COLO829 (cell line): ENCODE measurements at regions not wholly inside any gene's neighbourhood (a gene's known extent, or its start where the extent isn't known, plus 50 kb on each side); places are given as distances from the start of the nearest gene placed in this dataset.

Experiments used
- DNase-seq: peaks from one replicate; pipeline ENCODE4 v3.0.0; 2012; ENCODE audit warnings: low spot score

DNA sequence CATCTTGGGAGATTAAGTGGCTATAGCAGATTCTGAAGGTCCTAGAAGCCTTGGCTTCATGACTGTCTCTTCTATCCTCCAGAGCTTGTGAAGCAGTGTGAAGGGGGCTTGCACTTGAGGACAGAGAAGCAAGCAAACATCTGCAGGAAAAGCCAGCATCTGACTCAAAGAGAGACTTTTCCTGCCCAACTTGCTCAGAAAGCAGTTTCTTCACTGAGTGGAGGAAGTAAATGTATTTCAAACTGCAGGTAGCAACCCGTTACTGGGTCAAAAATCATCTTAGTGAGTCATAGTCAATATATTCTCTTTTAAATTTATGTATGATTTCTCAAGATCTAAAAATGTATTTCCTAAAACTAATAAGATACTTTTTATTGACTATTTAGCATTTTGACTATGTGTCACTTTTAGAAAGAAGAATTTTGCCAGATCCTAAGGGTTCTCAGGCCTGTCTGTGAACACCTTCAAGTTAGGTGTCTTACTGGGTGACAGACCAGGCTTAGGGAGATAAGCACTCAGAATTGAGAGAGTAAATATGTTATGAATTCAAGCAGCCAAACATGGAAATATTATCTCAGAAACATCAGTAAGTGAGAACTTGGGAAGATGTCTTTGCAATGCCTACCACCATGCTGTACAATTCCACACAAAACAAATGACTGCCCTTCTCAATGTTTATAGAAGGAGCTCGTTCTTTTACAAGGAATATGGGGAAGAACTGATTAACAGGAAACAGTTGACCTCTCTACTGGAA is 72.6 kb upstream of the DMAC1 start:
- DNase-seq = no peak

DNA sequence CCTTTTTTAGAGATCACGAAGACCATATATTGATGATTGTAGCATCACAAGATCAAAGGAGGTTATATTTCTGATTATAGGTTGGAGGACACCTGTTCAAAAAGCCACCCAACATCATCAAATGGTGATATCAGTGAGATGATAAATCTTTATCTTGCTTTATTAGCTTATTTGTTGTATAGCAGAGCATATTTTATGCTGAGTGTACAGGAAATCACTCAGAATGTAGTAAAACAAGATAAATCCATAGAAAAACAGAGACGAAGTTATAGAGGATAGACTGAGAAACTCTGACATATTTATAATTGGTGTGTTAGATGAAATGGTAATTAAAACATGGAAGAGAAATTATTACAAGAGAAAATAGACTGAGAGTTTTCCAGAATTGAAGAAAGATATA is 69.8 kb upstream of the DMAC1 start:
- no peak for DNase-seq

DNA sequence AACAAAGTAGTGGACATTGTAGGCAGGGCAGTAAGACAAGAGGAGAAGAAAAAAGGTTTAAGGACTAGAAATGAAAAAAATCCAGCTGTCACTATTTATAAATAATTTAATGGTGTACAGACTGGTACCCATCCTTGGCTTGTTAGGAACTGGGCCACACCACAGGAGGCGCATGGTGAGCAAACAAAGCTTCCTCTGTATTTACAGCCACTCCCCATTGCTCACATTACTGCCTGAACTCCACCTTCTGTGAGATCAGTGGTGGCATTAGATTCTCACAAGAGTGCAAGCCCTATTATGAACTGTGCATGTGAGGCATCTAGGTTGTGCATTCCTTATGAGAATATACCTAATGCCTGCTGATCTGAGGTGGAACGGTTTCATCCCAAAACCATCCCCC is 62.6 kb upstream of the DMAC1 start:
- no peak for DNase-seq

DNA sequence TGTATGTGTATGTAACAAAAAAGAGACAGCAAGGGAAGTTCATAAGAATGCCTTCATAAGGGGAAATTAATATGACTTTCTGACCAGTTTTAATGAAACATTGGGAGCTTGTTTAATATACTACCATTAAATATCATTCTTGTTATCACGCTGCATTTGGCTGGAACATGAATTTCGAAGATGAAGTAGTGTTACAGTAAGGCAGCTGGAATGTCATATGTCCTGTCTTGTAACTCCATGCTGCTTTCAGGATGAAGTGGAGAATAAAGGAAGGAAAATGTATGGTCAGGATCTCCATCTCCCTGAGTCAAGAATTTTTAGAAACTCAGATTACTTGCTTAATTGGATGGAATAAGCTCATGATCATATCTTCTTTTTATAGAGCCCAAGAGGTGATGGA is 61.5 kb upstream of the DMAC1 start:
- DNase-seq = no peak

DNA sequence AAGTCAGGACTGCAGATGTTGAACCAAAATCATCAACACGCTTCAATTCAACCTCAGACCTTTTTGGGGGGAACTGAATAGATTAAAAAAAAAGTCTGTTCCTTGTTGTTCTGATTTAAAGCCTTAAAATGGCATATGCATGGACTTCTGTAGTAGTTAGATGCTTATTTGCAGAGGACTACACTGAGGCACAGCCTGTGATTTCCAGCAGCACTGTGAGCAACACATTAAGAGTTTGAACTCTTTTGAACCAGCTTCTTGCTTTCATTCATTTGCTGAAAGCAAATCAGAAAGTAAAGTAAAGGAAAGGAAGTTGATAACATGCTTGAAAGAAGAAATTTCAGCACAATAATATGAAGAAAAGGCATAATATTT is 60.7 kb upstream of the DMAC1 start:
- DNase-seq = no peak

DNA sequence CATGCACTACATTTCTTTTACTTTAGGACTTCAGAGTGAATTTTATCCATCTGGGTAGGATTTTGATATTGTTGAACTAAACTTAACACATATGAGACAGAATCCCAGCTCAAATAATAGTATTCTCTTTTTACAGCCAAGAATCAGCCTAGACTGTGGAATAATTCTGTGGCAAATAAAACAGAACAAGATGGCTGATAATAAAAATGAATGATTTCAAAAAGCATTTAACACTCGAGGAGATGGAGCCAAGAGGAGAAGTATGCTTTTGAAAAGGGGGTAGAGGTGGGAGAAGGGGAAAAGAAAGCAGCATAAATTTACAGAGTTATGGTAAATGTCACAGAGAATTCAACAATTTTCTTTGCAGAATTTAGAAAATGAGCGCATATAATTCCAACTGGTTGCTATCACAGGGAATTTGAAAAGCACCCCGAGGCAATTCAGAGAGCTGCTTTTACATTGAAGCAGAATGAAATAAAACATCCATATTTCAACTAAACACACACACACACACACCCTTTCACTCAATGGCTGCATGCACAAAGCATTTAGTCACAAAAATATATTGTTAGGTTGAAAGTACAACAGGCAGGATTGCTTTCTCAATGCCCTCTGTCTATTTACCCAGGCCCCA is 60.2 kb upstream of the DMAC1 start:
- DNase-seq = no peak

DNA sequence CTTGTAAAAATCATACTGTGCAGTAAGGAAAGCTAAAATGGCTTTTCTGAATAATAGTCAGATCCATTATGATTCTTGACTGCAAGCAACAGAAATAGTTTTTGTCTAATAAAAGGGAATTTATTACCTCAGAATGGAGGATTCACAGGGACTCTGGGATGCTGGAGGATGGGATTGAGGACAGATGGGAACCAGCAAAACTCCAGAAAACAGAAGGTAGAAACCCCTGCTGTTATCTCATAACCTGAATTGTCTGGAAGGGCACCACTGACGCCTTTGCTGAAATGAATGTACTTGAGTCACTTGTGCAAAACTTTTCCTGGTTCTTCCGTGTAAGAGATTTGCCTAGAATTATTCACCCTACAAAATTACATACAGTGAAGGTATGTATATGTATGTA is 58.6 kb upstream of the DMAC1 start:
- no peak for DNase-seq

DNA sequence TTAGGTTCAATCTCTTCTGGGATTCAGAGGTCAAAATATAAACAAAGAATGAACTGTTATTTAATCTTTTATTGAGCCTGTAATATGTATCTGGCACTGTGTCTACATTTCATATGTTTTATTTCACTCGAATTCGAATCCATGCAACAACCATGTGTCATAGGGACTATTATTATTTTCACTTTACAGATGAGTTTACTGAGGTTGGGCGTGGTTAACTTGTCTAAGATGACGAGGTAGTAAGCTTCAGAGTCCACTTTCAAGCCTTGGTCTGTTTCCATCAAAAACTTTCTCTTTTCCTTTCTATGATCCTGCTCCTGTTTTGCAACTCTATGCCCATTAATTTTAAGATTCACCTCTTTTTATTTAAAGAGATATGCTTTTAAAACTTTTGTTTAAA is 55.2 kb upstream of the DMAC1 start:
- no peak for DNase-seq
